Esophagus mucosa (tissue), 1 donor: ENCODE measurements at regions not wholly inside any gene's neighbourhood (a gene's known extent, or its start where the extent isn't known, plus 50 kb on each side); places are given as distances from the start of the nearest gene placed in this dataset.

Experiments
- ATAC-seq: fragments of 200-7000 bp; cut with Tn5 transposase; one replicate; pipeline ENCODE4 v1.9.1; 2020
- donor health status: DM: yes; HTN: yes; CAD: no.

DNA sequence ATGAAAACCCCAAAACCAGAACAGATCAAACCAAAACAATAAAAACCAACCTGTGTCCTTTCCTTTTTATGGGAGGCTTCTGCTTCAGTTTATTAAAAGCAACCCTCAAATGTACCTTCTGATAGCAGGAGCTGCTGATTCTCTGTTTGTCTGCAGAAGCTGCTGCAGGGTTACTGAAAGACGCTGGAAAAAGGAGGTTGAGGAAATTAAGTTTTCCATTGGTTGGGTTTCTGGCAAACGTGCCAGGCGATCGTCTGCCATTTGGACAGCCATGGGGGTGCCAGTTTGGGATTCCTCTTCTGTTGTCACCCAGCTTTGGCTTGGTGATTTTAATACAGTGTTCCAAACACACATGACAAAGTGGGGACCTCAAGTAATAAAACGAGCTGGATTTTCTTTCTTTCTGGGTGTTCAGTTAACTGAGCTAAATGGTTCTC is 185.4 kb upstream of the ZFHX3 start:
- ATAC-seq: no peak

DNA sequence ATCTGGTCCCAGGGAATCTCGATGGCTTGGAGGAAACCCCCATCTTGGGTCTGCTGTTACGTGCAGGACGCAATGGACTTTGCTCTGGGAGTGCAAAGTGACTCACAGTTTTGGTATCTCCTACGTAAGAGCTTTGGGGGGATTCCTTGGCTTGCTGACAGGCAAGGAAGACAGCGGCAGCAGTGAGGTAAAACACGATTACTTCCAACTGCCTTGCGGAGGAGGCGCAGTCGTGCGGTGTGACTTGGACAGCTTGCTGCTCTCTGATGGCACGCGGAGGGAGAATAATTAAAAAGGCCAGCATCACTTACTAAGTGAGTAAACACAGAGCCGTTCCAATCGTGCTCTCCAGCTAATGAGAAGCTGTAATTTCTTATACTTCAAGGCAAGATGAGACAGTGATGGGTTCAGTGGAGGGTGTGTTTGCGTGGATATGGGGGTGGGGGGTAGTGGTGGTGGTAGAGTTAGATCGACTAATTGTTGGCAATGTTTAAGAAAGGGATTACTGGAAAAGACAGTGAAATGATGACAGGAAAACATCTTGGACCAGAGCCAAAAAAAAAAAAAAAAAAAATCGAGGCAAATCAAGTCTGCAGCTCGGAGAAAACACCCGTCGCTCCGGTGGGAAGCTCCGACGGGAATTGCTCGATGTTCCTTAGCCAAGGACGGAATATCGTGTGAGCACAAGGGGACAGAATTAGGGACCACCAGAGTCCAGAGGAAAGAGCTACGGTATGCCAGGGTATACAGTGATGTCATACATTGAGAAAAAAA is 184.8 kb upstream of the ZFHX3 start:
- ATAC-seq: no peak

- no peak for ATAC-seq
These were observed 184.1 kb upstream of the ZFHX3 start for GRCh38 chr16:73231944-73232554.

- ATAC-seq: no peak
These were observed 183.5 kb upstream of the ZFHX3 start for GRCh38 chr16:73231379-73231778.

DNA sequence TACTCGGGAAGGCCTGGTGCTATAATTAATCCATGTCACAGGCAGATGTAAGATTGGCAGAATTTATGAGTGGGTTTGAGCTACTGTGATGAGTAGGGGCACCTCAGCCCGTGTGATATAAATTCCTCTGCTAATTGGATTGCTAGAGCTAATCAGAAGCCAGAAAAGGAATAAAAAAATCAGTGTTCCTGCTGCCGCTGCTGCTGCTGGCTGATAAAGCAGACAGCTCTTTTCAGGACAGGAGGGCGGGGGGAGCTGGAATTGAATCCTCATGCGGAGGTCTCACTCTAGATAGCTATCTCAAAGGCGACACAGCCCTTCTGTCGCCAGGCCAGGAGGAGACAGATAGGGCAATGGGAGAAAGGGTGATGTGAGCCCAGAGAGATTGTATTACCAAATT is 182.7 kb upstream of the ZFHX3 start:
- ATAC-seq: no peak

GRCh38 chr16:73228649-73229048 is 180.7 kb upstream of the ZFHX3 start:
- ATAC-seq: no peak

DNA sequence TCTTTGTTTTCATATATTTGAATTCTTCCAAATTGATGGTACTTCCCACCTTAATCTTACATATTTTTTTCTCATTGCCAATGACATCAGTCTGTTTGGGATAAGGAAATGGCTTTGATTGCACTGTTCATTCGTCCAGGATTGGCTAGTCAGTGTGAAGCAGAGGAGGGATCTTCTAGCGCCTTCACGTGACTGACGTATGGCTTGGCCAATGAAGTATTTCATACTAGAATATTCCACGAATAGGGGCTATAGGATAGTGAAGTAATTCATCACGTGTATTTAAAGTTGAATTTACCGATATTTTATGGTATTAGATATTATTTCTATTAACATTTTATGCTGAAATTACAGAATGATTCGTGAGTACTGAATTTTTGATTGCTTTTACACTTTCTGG is 178.7 kb upstream of the ZFHX3 start:
- ATAC-seq: no peak

DNA sequence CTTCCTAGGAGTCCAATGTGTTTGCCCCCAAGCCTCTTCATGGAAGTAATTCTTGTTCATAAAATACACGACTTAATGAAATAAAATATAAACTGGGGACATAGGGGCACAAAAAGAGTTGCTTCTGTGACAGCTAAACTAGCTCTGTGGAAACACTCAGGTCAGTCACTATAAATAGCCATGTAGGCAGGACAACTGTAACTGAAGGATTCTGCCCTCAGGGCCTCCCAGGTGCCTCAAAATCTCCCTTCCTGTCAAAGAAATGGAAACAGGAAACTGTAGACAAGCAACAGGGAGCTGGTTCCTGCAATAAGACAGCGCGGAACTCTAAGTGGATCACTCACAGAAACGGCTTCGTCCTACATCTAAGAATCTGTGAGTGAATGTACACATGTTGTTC is 178.1 kb upstream of the ZFHX3 start:
- no peak for ATAC-seq

- ATAC-seq: no peak
These were observed 172.9 kb upstream of the ZFHX3 start for GRCh38 chr16:73220836-73221235.

- ATAC-seq: no peak
These were observed 171.2 kb upstream of the ZFHX3 start for GRCh38 chr16:73219176-73219575.

- no peak for ATAC-seq
These were observed 169.7 kb upstream of the ZFHX3 start for GRCh38 chr16:73217654-73218053.

DNA sequence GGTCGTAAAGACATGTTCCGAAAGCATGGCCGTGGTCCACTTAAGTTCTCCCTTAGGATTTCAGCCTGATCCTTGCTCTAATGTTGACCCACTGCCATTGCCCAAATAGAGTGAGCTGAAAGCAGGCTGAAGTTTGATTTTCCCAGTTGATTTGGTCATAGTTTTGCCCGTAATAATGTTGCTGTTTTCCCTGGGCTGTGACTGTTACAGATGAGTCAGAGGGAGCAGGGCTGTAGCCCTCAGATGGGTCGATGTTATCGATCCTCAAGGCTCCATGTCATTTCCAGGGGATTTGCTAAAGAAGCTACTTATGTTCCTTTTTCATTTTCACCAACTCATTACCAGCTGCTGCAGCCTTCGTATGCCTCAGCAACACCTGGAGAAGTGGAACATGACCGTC is 169.0 kb upstream of the ZFHX3 start:
- ATAC-seq: no peak

GRCh38 chr16:73215678-73216377 is 167.9 kb upstream of the ZFHX3 start:
- ATAC-seq: no peak

DNA sequence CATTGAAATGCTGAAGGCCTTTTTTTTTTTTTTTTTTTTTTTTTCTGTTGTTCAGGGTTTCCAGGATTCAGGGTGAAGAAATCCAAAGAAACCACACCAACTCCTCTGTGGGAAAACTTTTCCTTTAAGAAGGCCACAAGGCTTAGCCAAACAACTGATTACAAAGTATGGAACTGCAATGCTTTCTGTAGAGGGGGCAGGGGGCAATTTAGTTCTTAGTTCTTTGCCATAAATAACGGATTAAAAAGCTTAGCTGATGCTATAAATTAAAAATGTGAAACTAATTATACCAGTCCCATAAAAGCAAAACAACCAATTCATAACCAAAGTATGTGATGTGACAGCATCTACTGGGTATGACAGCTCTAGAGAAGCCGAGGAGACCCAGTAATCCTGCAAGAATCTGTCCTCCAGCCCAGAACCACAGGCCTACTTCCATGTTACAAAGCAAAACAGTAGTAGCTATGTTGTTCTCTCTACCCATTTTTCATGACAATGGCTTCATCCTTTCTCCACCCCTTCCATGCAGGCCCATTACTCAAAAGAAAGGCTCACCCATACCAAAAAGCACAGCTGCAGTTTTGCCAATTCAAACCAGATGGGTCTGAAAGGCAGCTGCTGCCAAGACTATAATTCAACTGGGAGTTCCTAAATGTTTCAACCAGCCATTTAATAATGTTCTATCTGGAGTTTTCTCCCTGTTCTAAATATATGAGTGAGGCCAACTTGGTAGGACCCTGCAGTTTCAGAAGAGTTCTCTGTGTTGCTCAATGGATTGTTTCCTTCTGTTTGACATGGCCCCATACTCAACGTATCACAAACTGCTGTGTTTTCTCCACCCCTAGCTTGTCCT is 167.1 kb upstream of the ZFHX3 start:
- ATAC-seq: no peak

GRCh38 chr16:73213732-73214455 is 166.0 kb upstream of the ZFHX3 start:
- no peak for ATAC-seq

- ATAC-seq: no peak
These were observed 164.5 kb upstream of the ZFHX3 start for GRCh38 chr16:73212431-73212830.

GRCh38 chr16:73210686-73211085 is 162.8 kb upstream of the ZFHX3 start:
- no peak for ATAC-seq

DNA sequence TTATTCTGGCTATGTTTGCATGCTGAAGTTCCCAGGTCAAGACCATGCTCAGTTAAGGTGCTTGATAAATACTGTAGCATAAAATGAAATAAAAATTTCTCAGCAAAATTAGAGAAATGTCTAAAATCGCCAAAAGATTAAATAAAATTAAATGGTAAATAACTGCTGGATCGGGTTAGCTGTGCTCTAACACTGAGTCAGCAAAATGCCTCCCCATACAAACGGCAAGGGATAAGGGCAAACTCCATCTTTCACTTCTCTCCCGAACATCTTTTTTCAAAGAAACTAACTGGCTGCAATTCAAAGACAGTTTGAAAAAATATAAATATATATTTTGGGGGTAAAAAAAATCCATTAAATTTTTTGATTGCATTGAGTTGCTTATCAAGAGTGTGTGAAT is 162.2 kb upstream of the ZFHX3 start:
- no peak for ATAC-seq

GRCh38 chr16:73209190-73209589 is 161.3 kb upstream of the ZFHX3 start:
- no peak for ATAC-seq

GRCh38 chr16:73206151-73206707 is 158.3 kb upstream of the ZFHX3 start:
- no peak for ATAC-seq

- ATAC-seq: no peak
These were observed 157.4 kb upstream of the ZFHX3 start for GRCh38 chr16:73205153-73205886.
